Spleen (tissue), 11 donors: ENCODE measurements at regions not wholly inside any gene's neighbourhood (a gene's known extent, or its start where the extent isn't known, plus 50 kb on each side); places are given as distances from the start of the nearest gene placed in this dataset.

Experiments
- DNase-seq: peaks from one replicate; pipeline ENCODE4 v3.0.0-alpha.2; 2020
- H3K27ac ChIP-seq, 8 donors: fragments of 200-600 bp; sonication (generic) in 7 of 8; 1 replicate in 4 of 8; 2 replicates in 4 of 8; pipeline versions ENCODE4 v1.5.0 to v1.8.0; 2016 to 2021; ENCODE audit warnings: inconsistent platforms in 4 of 8, mild to moderate bottlenecking in 4 of 8, moderate library complexity in 1 of 8
- H3K27me3 ChIP-seq, 7 donors: fragments of 200-600 bp; sonication (generic) in 6 of 7; replicated peaks in 1 of 7; 1 replicate in 4 of 7; 2 replicates in 3 of 7; pipeline versions ENCODE4 v1.5.0 to v1.8.0; 2016 to 2021; ENCODE audit warnings: inconsistent platforms in 3 of 7, mild to moderate bottlenecking in 1 of 7
- H3K36me3 ChIP-seq, 6 donors: fragments of 200-600 bp; sonication (generic) in 5 of 6; 1 replicate in 4 of 6; 2 replicates in 2 of 6; pipeline versions ENCODE4 v1.5.0 to v1.8.0; 2016 to 2021; ENCODE audit warnings: inconsistent platforms in 2 of 6
- H3K4me1 ChIP-seq, 6 donors: fragments of 200-600 bp; sonication (generic) in 5 of 6; 1 replicate in 3 of 6; 2 replicates in 3 of 6; pipeline versions ENCODE4 v1.5.0 to v1.8.0; 2016 to 2021; ENCODE audit warnings: inconsistent platforms in 3 of 6
- H3K4me3 ChIP-seq, 8 donors: fragments of 200-600 bp; sonication (generic) in 7 of 8; 1 replicate in 4 of 8; 2 replicates in 4 of 8; pipeline versions ENCODE4 v1.5.0 to v1.8.0; 2016 to 2021; ENCODE audit warnings: inconsistent platforms in 4 of 8, mild to moderate bottlenecking in 4 of 8, moderate library complexity in 2 of 8
- H3K9me3 ChIP-seq, 8 donors: fragments of 200-600 bp; sonication (generic) in 7 of 8; 1 replicate in 4 of 8; 2 replicates in 4 of 8; pipeline versions ENCODE4 v1.5.0 to v1.8.0; 2016 to 2021; ENCODE audit warnings: inconsistent platforms in 4 of 8
- CTCF ChIP-seq, 11 experiments: fragments of 200-600 bp in 7 of 11; fragments of 450-650 bp in 4 of 11; sonication (generic) in 4 of 11; IDR thresholded peaks in 8 of 11; conservative IDR thresholded peaks in 3 of 11; 1 replicate in 7 of 11; 2 replicates in 4 of 11; pipeline versions ENCODE4 v1.4.0 to v1.8.0; 2016 to 2021; ENCODE audit warnings: antibody characterized with exemption in 11 of 11, inconsistent platforms in 4 of 11, mild to moderate bottlenecking in 1 of 11
- POLR2A ChIP-seq, 3 donors: fragments of 450-650 bp; IDR thresholded peaks; one replicate each; pipeline ENCODE4 v1.5.1; 2017; ENCODE audit warnings: antibody characterized with exemption in 3 of 3, mild to moderate bottlenecking in 1 of 3
- POLR2AphosphoS5 ChIP-seq, 3 donors: sonication (generic); formaldehyde crosslinking; IDR thresholded peaks; one replicate each; pipeline ENCODE4 v1.5.1; 2017; ENCODE audit warnings: antibody characterized with exemption in 3 of 3
- WGBS, 5 donors: extraction: QIAGEN DNeasy Blood & Tissue Kit in 3 of 5; methylation state at CpG; one replicate each; pipeline versions ENCODE4 v1.1.5 to v1.1.7; 2013 to 2018; 5-methylcytosine and 5-hydroxymethylcytosine counted together
- intact Hi-C: fragments of 100-400 bp; cut with DNase I; formaldehyde crosslinking; loops from one replicate; pipeline ENCODE4 v1.15.0; 2023; ENCODE audit warnings: low total_unique reads
- donor health status: healthy with polysubstance abuse.
- donor health status: DM: no; HTN: no; CAD: no; lungs with moderate emphysema.
- donor health status: DM: no; HTN: no; CAD: no.
- donor health status: Bipolar disorder and iron deficiency.
- donor health status: healthy.
- donor health status: DM: no; HTN: no; CAD: no.
- donor health status: DM: yes; HTN: yes; CAD: no.

GRCh38 chr6:169005166-169005565 lies 248.5 kb downstream of the THBS2 start:
- intact Hi-C loops = no loop called here
- Histone ChIP-seq H3K4me3 (no peak overlapping the region), H3K27me3 (no peaks in the 10 kb centered on the region), H3K36me3 (no peaks in the 10 kb centered on the region), H3K9me3 (peaks cover 0 to 6% (median 0%) of the 10 kb centered on the region in 8 donors), H3K4me1 (no peaks in the 10 kb centered on the region), H3K27ac (no peak overlapping the region)
- 82 to 94% (median 89%) methylated on average over 8 of the region's 8 CpGs for WGBS, 5 donors
- TF ChIP-seq CTCF (IDR thresholded peaks at IDR 0.05 in 8 of 11, conservative IDR thresholded peaks at IDR 0.05 in 3 of 11) (no peak), POLR2A (IDR thresholded peaks at IDR 0.05) (no peak), POLR2AphosphoS5 (IDR thresholded peaks at IDR 0.05) (no peak)
- no peak for DNase-seq

- Histone ChIP-seq H3K9me3 (peaks cover 0 to 6% (median 0%) of the 10 kb centered on the region in 8 donors), H3K4me3 (no peak overlapping the region), H3K36me3 (no peaks in the 10 kb centered on the region), H3K27me3 (no peaks in the 10 kb centered on the region), H3K27ac (no peak overlapping the region), H3K4me1 (no peaks in the 10 kb centered on the region)
- no peak for DNase-seq
- TF ChIP-seq CTCF (IDR thresholded peaks at IDR 0.05 in 8 of 11, conservative IDR thresholded peaks at IDR 0.05 in 3 of 11) (no peak), POLR2A (IDR thresholded peaks at IDR 0.05) (no peak), POLR2AphosphoS5 (IDR thresholded peaks at IDR 0.05) (no peak)
- intact Hi-C loops = no loop called here
- 91 to 95% (median 92%) methylated on average over 15 of the region's 15 CpGs for WGBS, 5 donors
These were observed 253.6 kb downstream of the THBS2 start for GRCh38 chr6:169000022-169000421.

GRCh38 chr6:168999392-168999791 lies 254.3 kb downstream of the THBS2 start:
- H3K4me1 ChIP-seq = no peaks in the 10 kb centered on the region
- H3K36me3 ChIP-seq = no peaks in the 10 kb centered on the region
- H3K27me3 ChIP-seq = no peaks in the 10 kb centered on the region
- 80 to 92% (median 85%) methylated on average over 13 of the region's 13 CpGs for WGBS, 5 donors
- H3K4me3 ChIP-seq = no peak overlapping the region
- peaks cover 0 to 6% (median 0%) of the 10 kb centered on the region in 8 donors for H3K9me3 ChIP-seq
- no peak for DNase-seq
- intact Hi-C loops = no loop called here
- H3K27ac ChIP-seq = no peak overlapping the region
- no peak for TF ChIP-seq CTCF (IDR thresholded peaks at IDR 0.05 in 8 of 11, conservative IDR thresholded peaks at IDR 0.05 in 3 of 11)
- no peak for TF ChIP-seq POLR2AphosphoS5 (IDR thresholded peaks at IDR 0.05)
- no peak for TF ChIP-seq POLR2A (IDR thresholded peaks at IDR 0.05)

GRCh38 chr6:168996356-168996625 lies 257.4 kb downstream of the THBS2 start:
- WGBS, 5 donors = 83 to 93% (median 89%) methylated on average over 9 of the region's 9 CpGs
- H3K27ac ChIP-seq = no peak overlapping the region
- H3K27me3 ChIP-seq = no peaks in the 10 kb centered on the region
- no peaks in the 10 kb centered on the region for H3K36me3 ChIP-seq
- H3K4me3 ChIP-seq = no peak overlapping the region
- no peaks in the 10 kb centered on the region for H3K4me1 ChIP-seq
- TF ChIP-seq CTCF (IDR thresholded peaks at IDR 0.05 in 8 of 11, conservative IDR thresholded peaks at IDR 0.05 in 3 of 11) (no peak), POLR2AphosphoS5 (IDR thresholded peaks at IDR 0.05) (no peak), POLR2A (IDR thresholded peaks at IDR 0.05) (no peak)
- intact Hi-C loops = no loop called here
- no peak for DNase-seq
- no peaks in the 10 kb centered on the region for H3K9me3 ChIP-seq
